ENCODE measurements at regions not wholly inside any gene's neighbourhood (a gene's known extent, or its start where the extent isn't known, plus 50 kb on each side); places are given as distances from the start of the nearest gene placed in this dataset.

DNA sequence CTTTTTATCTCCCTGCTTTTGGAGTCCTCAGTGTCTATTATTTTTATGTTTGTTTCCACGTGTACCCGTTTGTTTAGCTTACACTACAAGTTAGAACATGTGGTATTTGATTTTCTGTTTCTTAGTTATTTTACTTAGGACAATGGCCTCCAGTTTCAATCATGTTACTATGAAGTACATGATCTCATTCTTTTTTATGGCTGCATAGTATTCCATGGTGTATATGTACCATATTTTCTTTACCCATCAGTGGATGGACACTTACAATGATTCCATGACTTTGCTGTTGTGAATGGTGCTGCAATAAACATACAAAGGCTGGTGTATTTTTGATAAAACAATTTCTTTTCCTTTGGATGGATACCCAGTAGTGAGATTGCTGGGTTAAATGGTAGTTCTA, 269.5 kb downstream of the HS3ST3A1 start:
- DNase-seq, result no peak
- peaks cover 0 to 18% (median 0%) of the 10 kb centered on the region in 4 donors for H3K27me3 ChIP-seq
- 46 to 57% methylated on average over 2 of the region's 2 CpGs for WGBS, 2 donors
- H3K4me1 ChIP-seq, result no peaks in the 10 kb centered on the region
- no peaks in the 10 kb centered on the region for H3K9me3 ChIP-seq
- no peak for TF ChIP-seq POLR2A (IDR thresholded peaks at IDR 0.05)
- H3K27ac ChIP-seq, result no peak overlapping the region
- no peaks in the 10 kb centered on the region for H3K36me3 ChIP-seq
- intact Hi-C loops (cut with DNase I), result no loop called here
- no peak overlapping the region for H3K4me3 ChIP-seq

DNA sequence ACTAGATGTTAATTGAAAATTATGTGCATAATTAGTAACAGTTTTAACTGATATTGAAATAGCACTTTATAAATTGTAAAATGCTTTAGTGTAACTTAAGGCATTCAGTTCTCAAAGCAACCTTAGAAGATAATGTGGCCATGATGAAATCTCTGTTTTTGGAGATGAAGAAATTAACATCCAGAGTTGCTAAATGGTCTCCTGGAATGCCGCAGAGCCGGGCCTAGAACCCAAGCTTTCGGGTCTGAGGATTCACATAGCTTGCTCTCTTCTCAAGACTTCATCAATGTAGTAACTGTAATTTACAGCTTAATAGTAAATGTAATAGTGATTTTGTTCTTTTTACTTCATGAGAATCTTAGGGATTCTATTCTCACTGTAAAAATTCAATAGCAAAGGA, 272.3 kb downstream of the HS3ST3A1 start:
- no peak for DNase-seq
- H3K36me3 ChIP-seq, result no peaks in the 10 kb centered on the region
- 89 to 90% methylated on average over 3 of the region's 3 CpGs for WGBS, 2 donors
- no peaks in the 10 kb centered on the region for H3K9me3 ChIP-seq
- H3K4me3 ChIP-seq, result no peak overlapping the region
- peaks cover 0 to 9% (median 0%) of the 10 kb centered on the region in 4 donors for H3K27me3 ChIP-seq
- no peak for TF ChIP-seq POLR2A (IDR thresholded peaks at IDR 0.05)
- TF ChIP-seq, protein P1, sequence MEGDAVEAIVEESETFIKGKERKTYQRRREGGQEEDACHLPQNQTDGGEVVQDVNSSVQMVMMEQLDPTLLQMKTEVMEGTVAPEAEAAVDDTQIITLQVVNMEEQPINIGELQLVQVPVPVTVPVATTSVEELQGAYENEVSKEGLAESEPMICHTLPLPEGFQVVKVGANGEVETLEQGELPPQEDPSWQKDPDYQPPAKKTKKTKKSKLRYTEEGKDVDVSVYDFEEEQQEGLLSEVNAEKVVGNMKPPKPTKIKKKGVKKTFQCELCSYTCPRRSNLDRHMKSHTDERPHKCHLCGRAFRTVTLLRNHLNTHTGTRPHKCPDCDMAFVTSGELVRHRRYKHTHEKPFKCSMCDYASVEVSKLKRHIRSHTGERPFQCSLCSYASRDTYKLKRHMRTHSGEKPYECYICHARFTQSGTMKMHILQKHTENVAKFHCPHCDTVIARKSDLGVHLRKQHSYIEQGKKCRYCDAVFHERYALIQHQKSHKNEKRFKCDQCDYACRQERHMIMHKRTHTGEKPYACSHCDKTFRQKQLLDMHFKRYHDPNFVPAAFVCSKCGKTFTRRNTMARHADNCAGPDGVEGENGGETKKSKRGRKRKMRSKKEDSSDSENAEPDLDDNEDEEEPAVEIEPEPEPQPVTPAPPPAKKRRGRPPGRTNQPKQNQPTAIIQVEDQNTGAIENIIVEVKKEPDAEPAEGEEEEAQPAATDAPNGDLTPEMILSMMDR (IDR thresholded peaks at IDR 0.05), result no peak
- H3K4me1 ChIP-seq, result no peaks in the 10 kb centered on the region
- intact Hi-C loops (cut with DNase I), result no loop called here
- no peak overlapping the region for H3K27ac ChIP-seq

DNA sequence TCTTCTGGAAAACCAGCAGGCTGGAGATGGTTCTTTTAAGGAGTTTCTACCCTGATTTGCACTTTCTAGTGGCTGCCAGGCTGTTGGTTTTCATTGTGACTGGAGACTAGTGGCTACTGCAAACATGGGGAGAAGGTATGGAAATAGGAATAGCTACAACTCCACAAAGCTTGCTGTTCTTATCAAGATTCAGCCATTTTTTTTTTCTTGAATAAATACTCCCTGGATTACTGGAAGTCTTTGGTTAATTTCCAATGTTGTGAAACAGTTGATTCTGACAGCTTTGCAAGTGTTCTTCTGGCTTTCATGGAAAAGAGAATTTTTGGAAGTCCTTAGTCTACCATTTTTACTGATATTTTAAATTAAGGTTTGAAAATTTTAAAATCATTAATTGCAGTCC, 277.7 kb downstream of the HS3ST3A1 start:
- TF ChIP-seq, protein P1 (IDR thresholded peaks at IDR 0.05), result no peak
- no peak for TF ChIP-seq POLR2A (IDR thresholded peaks at IDR 0.05)
- no peak for DNase-seq
- H3K36me3 ChIP-seq, result no peaks in the 10 kb centered on the region
- no peak overlapping the region for H3K27ac ChIP-seq
- no peaks in the 10 kb centered on the region for H3K27me3 ChIP-seq
- intact Hi-C loops (cut with DNase I), result no loop called here
- H3K4me3 ChIP-seq, result no peak overlapping the region
- H3K9me3 ChIP-seq, result no peaks in the 10 kb centered on the region
- H3K4me1 ChIP-seq, result peaks cover 0 to 5% (median 0%) of the 10 kb centered on the region in 3 donors

DNA sequence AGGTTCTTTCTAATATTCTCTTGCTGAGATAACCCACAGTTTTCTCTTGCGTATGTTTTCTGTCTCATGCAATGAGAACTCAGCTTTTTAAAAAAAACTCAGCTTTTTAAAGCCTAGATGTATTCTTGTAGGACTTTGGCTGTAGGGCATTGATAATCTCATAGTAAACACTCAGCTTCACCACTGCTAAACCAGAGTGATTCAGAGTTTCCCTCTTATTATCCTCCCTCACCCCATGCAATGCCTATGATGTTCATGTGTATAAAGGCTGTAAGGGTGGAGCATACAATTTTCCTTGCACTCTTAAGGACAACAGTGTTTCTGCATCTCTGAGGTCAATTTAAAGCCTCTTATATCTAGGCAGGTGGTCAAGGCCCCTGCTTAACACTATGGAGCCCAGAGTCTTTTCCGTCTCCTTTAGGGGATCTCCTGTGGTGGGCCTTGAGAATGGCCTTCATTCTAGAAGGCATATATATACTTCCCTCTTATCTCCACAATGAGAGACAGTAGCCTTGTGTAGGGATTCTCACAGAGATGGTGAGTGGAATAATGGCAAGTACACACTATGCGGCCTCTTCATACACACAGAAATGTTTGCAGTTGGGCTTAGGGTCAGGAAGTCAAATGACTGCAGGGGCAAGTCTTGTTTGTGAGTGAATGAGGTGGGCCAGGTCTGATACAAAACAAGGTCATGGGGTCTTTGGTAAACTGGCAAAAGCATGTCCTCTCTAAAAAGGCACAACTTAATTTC, 279.6 kb downstream of the HS3ST3A1 start:
- Histone ChIP-seq H3K9me3 (no peaks in the 10 kb centered on the region), H3K36me3 (no peaks in the 10 kb centered on the region), H3K4me1 (peaks cover 0 to 5% (median 0%) of the 10 kb centered on the region in 3 donors), H3K27me3 (no peaks in the 10 kb centered on the region), H3K4me3 (no peak overlapping the region), H3K27ac (no peak overlapping the region)
- WGBS, 2 donors, result 81 to 83% methylated on average over 3 of the region's 3 CpGs
- intact Hi-C loops (cut with DNase I), result no loop called here
- TF ChIP-seq POLR2A (IDR thresholded peaks at IDR 0.05), result no peak
- TF ChIP-seq, protein P1 (IDR thresholded peaks at IDR 0.05), result no peak
- DNase-seq, result no peak

DNA sequence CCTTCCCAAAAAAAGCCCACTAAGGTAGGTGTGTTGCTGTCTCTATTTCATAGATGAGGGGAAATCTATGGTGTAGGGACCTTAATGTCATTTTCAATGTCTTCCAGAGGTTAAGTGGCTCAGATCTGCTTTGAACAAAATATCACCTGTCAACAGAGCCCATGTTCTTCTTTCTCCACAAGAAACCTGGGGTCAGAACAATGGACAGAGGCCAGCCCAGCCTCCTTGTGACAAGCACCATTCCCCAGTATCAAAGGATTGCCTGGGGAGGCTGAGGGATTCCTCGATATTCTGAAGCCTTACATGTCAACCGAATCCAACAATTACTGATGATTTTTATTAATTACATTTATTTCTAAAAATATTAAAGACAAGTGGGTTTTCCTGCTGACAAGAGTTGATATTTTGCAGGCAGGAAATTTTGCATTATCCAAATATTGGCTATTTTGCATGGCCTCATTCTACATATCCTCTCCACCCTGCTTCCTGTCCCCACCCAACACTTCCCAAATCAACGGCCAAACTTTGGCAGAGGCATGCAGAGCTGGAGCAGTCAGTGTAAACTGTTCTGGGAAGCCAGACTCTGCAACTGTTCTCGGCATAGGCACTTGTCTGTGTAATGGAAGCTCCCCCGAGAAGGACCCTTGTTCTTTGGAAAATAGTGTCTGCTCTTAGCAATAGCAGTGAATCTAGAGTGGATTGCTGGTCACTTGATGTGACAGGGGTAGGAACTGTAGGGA, 281.5 kb downstream of the HS3ST3A1 start:
- Histone ChIP-seq H3K36me3 (no peaks in the 10 kb centered on the region), H3K4me1 (peaks cover 0 to 5% (median 0%) of the 10 kb centered on the region in 3 donors), H3K27ac (no peak overlapping the region), H3K9me3 (no peaks in the 10 kb centered on the region), H3K4me3 (no peak overlapping the region), H3K27me3 (no peaks in the 10 kb centered on the region)
- intact Hi-C loops (cut with DNase I), result no loop called here
- DNase-seq, result no peak
- WGBS, 2 donors, result 55 to 56% methylated on average over 4 to 5 of the region's 5 CpGs
- TF ChIP-seq, protein P1 (IDR thresholded peaks at IDR 0.05), result no peak
- no peak for TF ChIP-seq POLR2A (IDR thresholded peaks at IDR 0.05)

Measured in esophagus squamous epithelium (tissue), 5 donors.